HL-60 (cell line): ENCODE measurements at regions not wholly inside any gene's neighbourhood (a gene's known extent, or its start where the extent isn't known, plus 50 kb on each side); places are given as distances from the start of the nearest gene placed in this dataset.

Source experiments
- CTCF ChIP-seq: IDR thresholded peaks from one replicate; pipeline ENCODE4 v1.5.1; 2011; ENCODE audit warnings: low read length, control low read depth, inconsistent platforms; ENCODE audit not compliant: insufficient read depth
- POLR2AphosphoS5 ChIP-seq: IDR thresholded peaks from 2 replicates; pipeline ENCODE4 v1.6.1; 2012; ENCODE audit warnings: low read depth
- REST ChIP-seq: IDR thresholded peaks from 2 replicates; pipeline ENCODE4 v1.6.1; 2012; ENCODE audit warnings: low read depth; ENCODE audit not compliant: insufficient replicate concordance

- no peak for TF ChIP-seq CTCF
- TF ChIP-seq REST = no peak
- TF ChIP-seq POLR2AphosphoS5 = no peak
Observed at GRCh38 chr3:165613014-165613413, 224.2 kb downstream of the BCHE start.
